ENCODE measurements at regions not wholly inside any gene's neighbourhood (a gene's known extent, or its start where the extent isn't known, plus 50 kb on each side); places are given as distances from the start of the nearest gene placed in this dataset.

DNA sequence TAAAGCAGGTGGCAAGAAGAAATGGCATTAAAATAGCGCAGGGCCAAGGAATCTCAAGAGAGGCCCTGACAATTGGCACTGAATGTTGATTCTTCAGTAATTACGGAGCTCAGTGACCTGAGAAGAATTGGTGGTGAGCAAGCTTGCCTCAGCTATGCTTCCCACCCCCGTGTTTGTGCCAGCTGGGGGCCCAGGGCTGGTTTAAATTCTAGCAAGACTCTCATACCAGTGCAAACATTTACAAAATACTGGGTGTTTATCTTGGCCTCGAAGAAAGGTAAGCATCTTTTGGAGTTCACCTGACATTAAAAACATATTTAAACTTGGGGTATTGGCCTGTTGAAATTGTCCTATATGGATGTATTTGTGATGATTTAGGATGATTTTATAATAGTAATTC lies 296.7 kb upstream of the USP25 start:
- peaks cover 0 to 7% (median 0%) of the 10 kb centered on the region in 5 experiments for H3K9me3 ChIP-seq (ENCODE audit: control extremely low read depth in 1 of 5, control insufficient read depth in 4 of 5, insufficient read depth in 2 of 5, low read depth in 1 of 5, low read length in 4 of 5)
- H3K27ac ChIP-seq (ENCODE audit: insufficient read depth in 1 of 2, low read depth in 1 of 2, low read length in 2 of 2, poor library complexity in 1 of 2, severe bottlenecking in 2 of 2): no peak overlapping the region
- 100% methylated on average over 1 of the region's 4 CpGs for WGBS (ENCODE audit: insufficient coverage)
- H3K36me3 ChIP-seq (ENCODE audit: control insufficient read depth in 4 of 4, insufficient read depth in 4 of 4, low read length in 3 of 4): peaks cover 0 to 4% (median 1%) of the 10 kb centered on the region in 4 experiments
- no peak for DNase-seq
- ChIA-PET POLR2A (no interaction called here), CTCF (interaction anchor here (1.0 to 1.5 kb wide), 3 partner anchors 10 to 15 kb away, joined by 3 to 4 read pairs (median 3); no protein-coding TSS in a partner anchor)
- no peaks in the 10 kb centered on the region for H3K27me3 ChIP-seq (replicated peaks in 2 of 5; ENCODE audit: control insufficient read depth in 4 of 5, insufficient read depth in 5 of 5, low read length in 4 of 5)
- no peak overlapping the region for H3K4me3 ChIP-seq (ENCODE audit: control insufficient read depth in 1 of 7, extremely low read depth in 1 of 7, insufficient read depth in 4 of 7, low read depth in 2 of 7, low read length in 6 of 7)
- H3K4me1 ChIP-seq (ENCODE audit: control extremely low read depth in 1 of 4, control insufficient read depth in 4 of 4, insufficient read depth in 4 of 4, low read length in 3 of 4): peaks cover 10 to 56% (median 23%) of the 10 kb centered on the region in 4 experiments

GRCh38 chr21:15434163-15434905 lies 295.4 kb upstream of the USP25 start:
- Histone ChIP-seq H3K9me3 (ENCODE audit: control extremely low read depth in 1 of 5, control insufficient read depth in 4 of 5, insufficient read depth in 2 of 5, low read depth in 1 of 5, low read length in 4 of 5) (peaks cover 0 to 7% (median 0%) of the 10 kb centered on the region in 5 experiments), H3K4me3 (ENCODE audit: control insufficient read depth in 1 of 7, extremely low read depth in 1 of 7, insufficient read depth in 4 of 7, low read depth in 2 of 7, low read length in 6 of 7) (no peak overlapping the region), H3K36me3 (ENCODE audit: control insufficient read depth in 4 of 4, insufficient read depth in 4 of 4, low read length in 3 of 4) (peaks cover 0 to 3% (median 1%) of the 10 kb centered on the region in 4 experiments), H3K27me3 (replicated peaks in 2 of 5; ENCODE audit: control insufficient read depth in 4 of 5, insufficient read depth in 5 of 5, low read length in 4 of 5) (no peaks in the 10 kb centered on the region), H3K27ac (ENCODE audit: insufficient read depth in 1 of 2, low read depth in 1 of 2, low read length in 2 of 2, poor library complexity in 1 of 2, severe bottlenecking in 2 of 2) (no peak overlapping the region), H3K4me1 (ENCODE audit: control extremely low read depth in 1 of 4, control insufficient read depth in 4 of 4, insufficient read depth in 4 of 4, low read length in 3 of 4) (peaks cover 16 to 69% (median 31%) of the 10 kb centered on the region in 4 experiments)
- WGBS (ENCODE audit: insufficient coverage): 100% methylated on average over 1 of the region's 2 CpGs
- POLR2A ChIA-PET: no interaction called here
- no peak for DNase-seq
- CTCF ChIA-PET: interaction anchor here (0.6 to 2.1 kb wide), 5 partner anchors 8 to 30 kb away, joined by 3 to 6 read pairs (median 3); no protein-coding TSS in a partner anchor

DNA sequence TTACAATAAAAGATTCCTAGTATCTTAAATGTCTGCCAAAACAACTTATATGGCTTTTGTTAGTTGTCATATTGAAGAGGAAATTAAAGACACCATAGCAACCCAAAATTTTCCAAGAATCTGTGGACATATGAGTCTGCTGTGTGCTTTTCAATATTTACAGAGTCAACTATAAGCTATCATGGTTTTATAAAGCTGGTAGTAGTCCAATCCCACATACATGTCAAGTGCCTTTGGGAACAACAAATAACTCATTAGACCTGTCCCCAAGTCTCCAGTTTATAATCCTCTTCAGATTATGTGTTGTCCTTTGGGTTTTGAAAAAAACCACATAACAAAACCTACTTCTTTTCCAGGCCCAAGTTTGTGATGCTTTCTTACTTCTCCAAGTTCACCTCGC lies 293.8 kb upstream of the USP25 start:
- peak in 1 of 3 donors; percentile 52 for DNase-seq
- H3K27ac ChIP-seq (ENCODE audit: insufficient read depth in 1 of 2, low read depth in 1 of 2, low read length in 2 of 2, poor library complexity in 1 of 2, severe bottlenecking in 2 of 2): peak overlapping the region; percentile 77 to 90
- CTCF ChIA-PET: interaction anchor here (2.1 kb wide), 1 partner anchor 10 kb away, joined by 6 read pairs; no protein-coding TSS in a partner anchor
- H3K4me1 ChIP-seq (ENCODE audit: control extremely low read depth in 1 of 4, control insufficient read depth in 4 of 4, insufficient read depth in 4 of 4, low read length in 3 of 4): peaks cover 22 to 67% (median 36%) of the 10 kb centered on the region in 4 experiments
- peaks cover 0 to 3% (median 1%) of the 10 kb centered on the region in 4 experiments for H3K36me3 ChIP-seq (ENCODE audit: control insufficient read depth in 4 of 4, insufficient read depth in 4 of 4, low read length in 3 of 4)
- H3K4me3 ChIP-seq (ENCODE audit: control insufficient read depth in 1 of 7, extremely low read depth in 1 of 7, insufficient read depth in 4 of 7, low read depth in 2 of 7, low read length in 6 of 7): peak overlapping the region in 1 of 7 experiments; percentile 24
- WGBS (ENCODE audit: insufficient coverage): no CpG with 5 or more reads among the region's 1 CpG
- POLR2A ChIA-PET: no interaction called here
- peaks cover 0 to 7% (median 0%) of the 10 kb centered on the region in 5 experiments for H3K9me3 ChIP-seq (ENCODE audit: control extremely low read depth in 1 of 5, control insufficient read depth in 4 of 5, insufficient read depth in 2 of 5, low read depth in 1 of 5, low read length in 4 of 5)
- no peaks in the 10 kb centered on the region for H3K27me3 ChIP-seq (replicated peaks in 2 of 5; ENCODE audit: control insufficient read depth in 4 of 5, insufficient read depth in 5 of 5, low read length in 4 of 5)

GRCh38 chr21:15437883-15438282 lies 291.9 kb upstream of the USP25 start:
- CTCF ChIA-PET: interaction anchor here (1.5 to 1.9 kb wide), 2 partner anchors 8 to 44 kb away, joined by 3 to 9 read pairs; no protein-coding TSS in a partner anchor
- POLR2A ChIA-PET: no interaction called here
- Histone ChIP-seq H3K4me3 (ENCODE audit: control insufficient read depth in 1 of 7, extremely low read depth in 1 of 7, insufficient read depth in 4 of 7, low read depth in 2 of 7, low read length in 6 of 7) (peak overlapping the region in 3 of 7 experiments; percentile 20 to 86 (median 45)), H3K4me1 (ENCODE audit: control extremely low read depth in 1 of 4, control insufficient read depth in 4 of 4, insufficient read depth in 4 of 4, low read length in 3 of 4) (peaks cover 27 to 74% (median 45%) of the 10 kb centered on the region in 4 experiments), H3K9me3 (ENCODE audit: control extremely low read depth in 1 of 5, control insufficient read depth in 4 of 5, insufficient read depth in 2 of 5, low read depth in 1 of 5, low read length in 4 of 5) (peaks cover 0 to 7% (median 0%) of the 10 kb centered on the region in 5 experiments), H3K36me3 (ENCODE audit: control insufficient read depth in 4 of 4, insufficient read depth in 4 of 4, low read length in 3 of 4) (peaks cover 0 to 3% (median 1%) of the 10 kb centered on the region in 4 experiments), H3K27ac (ENCODE audit: insufficient read depth in 1 of 2, low read depth in 1 of 2, low read length in 2 of 2, poor library complexity in 1 of 2, severe bottlenecking in 2 of 2) (peak overlapping the region; percentile 77 to 90), H3K27me3 (replicated peaks in 2 of 5; ENCODE audit: control insufficient read depth in 4 of 5, insufficient read depth in 5 of 5, low read length in 4 of 5) (no peaks in the 10 kb centered on the region)
- peak; percentile 79 to 97 (median 96) for DNase-seq
- 7% methylated on average over 2 of the region's 2 CpGs for WGBS (ENCODE audit: insufficient coverage)

GRCh38 chr21:15439726-15440125 lies 290.1 kb upstream of the USP25 start:
- ChIA-PET CTCF (interaction anchor here (1.9 kb wide), 1 partner anchor 43 kb away, joined by 9 read pairs; no protein-coding TSS in a partner anchor), POLR2A (no interaction called here)
- peak overlapping the region in 5 of 7 experiments; percentile 38 to 88 (median 48) for H3K4me3 ChIP-seq (ENCODE audit: control insufficient read depth in 1 of 7, extremely low read depth in 1 of 7, insufficient read depth in 4 of 7, low read depth in 2 of 7, low read length in 6 of 7)
- WGBS (ENCODE audit: insufficient coverage): no CpG with 5 or more reads among the region's 1 CpG
- peaks cover 0 to under 1% (median 0%) of the 10 kb centered on the region in 5 experiments for H3K9me3 ChIP-seq (ENCODE audit: control extremely low read depth in 1 of 5, control insufficient read depth in 4 of 5, insufficient read depth in 2 of 5, low read depth in 1 of 5, low read length in 4 of 5)
- H3K36me3 ChIP-seq (ENCODE audit: control insufficient read depth in 4 of 4, insufficient read depth in 4 of 4, low read length in 3 of 4): no peaks in the 10 kb centered on the region
- H3K4me1 ChIP-seq (ENCODE audit: control extremely low read depth in 1 of 4, control insufficient read depth in 4 of 4, insufficient read depth in 4 of 4, low read length in 3 of 4): peaks cover 33 to 92% (median 57%) of the 10 kb centered on the region in 4 experiments
- no peaks in the 10 kb centered on the region for H3K27me3 ChIP-seq (replicated peaks in 2 of 5; ENCODE audit: control insufficient read depth in 4 of 5, insufficient read depth in 5 of 5, low read length in 4 of 5)
- peak overlapping the region; percentile 77 to 90 for H3K27ac ChIP-seq (ENCODE audit: insufficient read depth in 1 of 2, low read depth in 1 of 2, low read length in 2 of 2, poor library complexity in 1 of 2, severe bottlenecking in 2 of 2)
- no peak for DNase-seq

DNA sequence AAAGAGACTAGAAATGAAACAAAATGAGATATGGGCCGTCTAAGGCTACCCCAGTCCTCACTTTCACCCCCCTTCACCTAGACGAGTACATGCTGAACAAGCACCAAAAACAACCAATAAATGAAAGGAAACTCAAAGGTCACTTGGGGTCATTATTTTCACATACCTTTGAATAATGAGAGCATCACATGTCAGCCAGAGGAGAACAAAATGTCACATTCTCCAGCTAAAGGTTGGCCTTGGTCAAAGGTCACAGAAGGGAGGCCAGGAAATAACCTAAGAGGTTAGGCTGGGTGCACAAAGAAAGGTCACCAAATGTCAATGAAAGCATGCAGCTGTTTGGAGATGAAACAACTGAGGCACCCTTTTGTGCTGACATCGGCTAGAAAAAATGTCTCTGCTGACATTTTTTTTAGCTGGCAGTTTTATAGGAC lies 288.7 kb upstream of the USP25 start:
- peak in 2 of 3 donors; percentile 57 to 69 for DNase-seq
- 0% methylated on average over 3 of the region's 3 CpGs for WGBS (ENCODE audit: insufficient coverage)
- no peaks in the 10 kb centered on the region for H3K27me3 ChIP-seq (replicated peaks in 2 of 5; ENCODE audit: control insufficient read depth in 4 of 5, insufficient read depth in 5 of 5, low read length in 4 of 5)

More for the DNA sequence above, 288.7 kb upstream of the USP25 start:
- ChIA-PET CTCF (interaction anchor here (1.2 to 1.7 kb wide), 4 partner anchors 10 to 1038 kb away, joined by 3 to 6 read pairs (median 4); no protein-coding TSS in a partner anchor), POLR2A (interaction anchor here (0.6 to 1.6 kb wide), 2 partner anchors 69 to 375 kb away, joined by 3 to 6 read pairs; no protein-coding TSS in a partner anchor)
- peak overlapping the region in 6 of 7 experiments; percentile 36 to 88 (median 65) for H3K4me3 ChIP-seq (ENCODE audit: control insufficient read depth in 1 of 7, extremely low read depth in 1 of 7, insufficient read depth in 4 of 7, low read depth in 2 of 7, low read length in 6 of 7)
- peaks cover 38 to 94% (median 66%) of the 10 kb centered on the region in 4 experiments for H3K4me1 ChIP-seq (ENCODE audit: control extremely low read depth in 1 of 4, control insufficient read depth in 4 of 4, insufficient read depth in 4 of 4, low read length in 3 of 4)
- H3K27ac ChIP-seq (ENCODE audit: insufficient read depth in 1 of 2, low read depth in 1 of 2, low read length in 2 of 2, poor library complexity in 1 of 2, severe bottlenecking in 2 of 2): peak overlapping the region; percentile 77 to 90
- H3K9me3 ChIP-seq (ENCODE audit: control extremely low read depth in 1 of 5, control insufficient read depth in 4 of 5, insufficient read depth in 2 of 5, low read depth in 1 of 5, low read length in 4 of 5): no peaks in the 10 kb centered on the region
- H3K36me3 ChIP-seq (ENCODE audit: control insufficient read depth in 4 of 4, insufficient read depth in 4 of 4, low read length in 3 of 4): no peaks in the 10 kb centered on the region
